GM12892 (cell line): ENCODE measurements at regions not wholly inside any gene's neighbourhood (a gene's known extent, or its start where the extent isn't known, plus 50 kb on each side); places are given as distances from the start of the nearest gene placed in this dataset.

Experiments used
- DNase-seq: peaks from one replicate; pipeline ENCODE4 v3.0.0; 2011; ENCODE audit not compliant: insufficient read length
- FAIRE-seq: peaks from 2 replicates; lab custom pipeline; 2011; peaks lifted over from hg19 to GRCh38; lab: Jason Lieb, UNC
- POLR2A ChIP-seq: IDR thresholded peaks from 2 replicates; pipeline ENCODE4 v1.6.1; 2011; ENCODE audit warnings: low read depth, low read length, control low read depth
- POLR2AphosphoS5 ChIP-seq: IDR thresholded peaks from 2 replicates; pipeline ENCODE4 v1.6.1; 2011; ENCODE audit warnings: low read depth, low read length, control low read depth
- TAF1 ChIP-seq: IDR thresholded peaks from 2 replicates; pipeline ENCODE4 v1.6.1; 2011; ENCODE audit warnings: low read depth, mild to moderate bottlenecking, control low read depth, low read length, borderline replicate concordance

DNA sequence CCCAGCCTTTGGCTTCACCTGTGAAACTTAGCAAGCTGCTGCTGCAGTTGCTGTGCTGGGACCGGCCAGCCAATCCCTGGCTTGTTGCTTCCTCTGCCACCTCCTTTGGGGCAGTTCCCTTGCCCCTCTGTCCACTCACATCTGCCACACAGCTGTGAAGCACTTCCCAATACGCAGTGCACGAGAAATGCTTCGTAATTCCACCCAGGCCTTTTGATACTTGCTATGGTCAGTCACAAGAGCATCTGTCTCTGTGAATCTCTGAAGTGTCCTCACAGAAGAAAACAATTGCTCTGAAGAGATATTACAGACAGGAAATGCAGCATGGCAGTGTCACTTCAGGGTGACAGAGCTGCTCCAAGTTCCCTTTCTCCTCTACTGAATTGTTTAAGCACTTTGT is 208.5 kb downstream of the PTEN start:
- DNase-seq = no peak
- no peak for TF ChIP-seq POLR2AphosphoS5
- TF ChIP-seq POLR2A = no peak
- TF ChIP-seq TAF1 = no peak
- FAIRE-seq = peak; percentile 42

DNA sequence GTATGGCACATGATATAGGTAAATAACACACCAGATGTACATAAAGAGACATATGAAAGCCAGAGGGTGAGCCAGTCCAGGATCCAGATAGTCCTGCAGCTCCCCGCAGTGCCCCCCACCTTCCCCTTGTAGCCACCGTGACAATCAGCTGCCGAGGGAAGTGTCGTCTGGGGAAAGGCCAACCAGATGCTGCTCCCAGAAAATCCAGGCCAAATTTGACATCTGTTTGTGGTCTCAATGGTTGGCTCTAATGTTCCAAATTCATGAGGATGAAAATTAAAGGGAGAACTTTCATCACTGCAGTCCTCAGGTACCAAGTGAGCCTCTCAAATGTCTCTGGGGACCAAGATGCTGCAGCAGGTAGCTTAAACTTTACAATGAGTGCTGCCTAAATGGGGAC is 210.3 kb downstream of the PTEN start:
- DNase-seq (no peak), FAIRE-seq (no peak)
- no peak for TF ChIP-seq POLR2AphosphoS5
- TF ChIP-seq POLR2A = no peak
- no peak for TF ChIP-seq TAF1

DNA sequence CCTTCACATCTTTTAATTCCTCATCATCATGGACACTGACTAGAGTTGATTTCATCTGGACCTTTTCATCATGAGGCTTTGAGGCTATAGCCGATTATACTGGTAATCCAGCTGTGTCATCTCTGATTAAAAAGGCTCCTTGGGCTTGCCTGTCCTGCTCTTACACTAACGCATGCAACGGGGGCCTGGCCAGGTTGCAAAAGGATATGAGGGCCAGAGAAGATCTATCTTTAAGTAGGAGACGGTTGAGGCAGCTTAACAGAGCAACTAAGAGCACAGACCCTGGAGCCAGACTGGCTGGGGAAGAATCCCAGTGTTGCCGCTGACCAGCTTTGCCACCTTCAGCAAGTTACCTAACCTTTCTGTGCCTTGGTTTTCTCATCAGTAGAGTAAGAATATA is 211.5 kb downstream of the PTEN start:
- FAIRE-seq (no peak), DNase-seq (no peak)
- TF ChIP-seq POLR2A = no peak
- no peak for TF ChIP-seq POLR2AphosphoS5
- TF ChIP-seq TAF1 = no peak

DNA sequence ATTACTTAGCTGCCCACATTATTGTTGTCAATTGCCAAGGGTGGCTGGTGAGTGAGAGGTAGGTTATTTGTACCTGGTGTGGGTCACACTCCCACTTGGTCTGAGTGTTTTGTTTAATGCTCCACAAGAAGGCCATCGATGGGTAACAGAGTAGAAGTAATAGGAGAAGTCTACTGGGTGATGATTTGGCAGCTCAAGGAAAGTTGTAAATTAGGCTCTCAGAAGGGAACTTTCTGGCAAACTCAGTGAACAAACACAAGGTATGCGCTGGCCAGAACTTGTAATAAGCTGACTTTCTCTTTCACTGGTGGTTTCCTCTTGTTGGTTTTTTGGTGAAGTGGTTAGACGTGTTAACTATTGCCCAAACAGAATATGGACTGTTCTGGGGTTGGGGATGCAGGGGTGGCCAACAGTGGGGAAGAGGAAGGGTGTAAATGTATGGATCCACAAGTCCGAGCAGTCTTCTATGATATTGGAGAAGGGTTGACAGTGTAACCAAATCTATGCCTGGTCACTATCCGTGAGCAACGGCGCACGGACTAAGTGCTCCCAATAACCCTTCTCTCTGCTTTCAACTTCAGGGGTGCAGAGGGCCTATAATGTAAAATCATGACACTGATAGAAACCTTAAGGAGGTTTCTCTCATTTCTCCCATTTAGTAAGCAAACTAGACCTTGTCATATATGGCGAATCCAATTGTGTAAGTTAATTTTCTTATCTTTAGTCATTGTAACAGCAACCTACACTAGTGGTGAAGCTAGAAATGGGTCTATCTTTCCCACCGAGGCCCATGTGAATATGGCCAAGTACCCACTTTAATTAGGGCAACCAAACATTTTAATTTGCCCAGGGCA is 212.8 kb downstream of the PTEN start:
- FAIRE-seq (peak; percentile 91), DNase-seq (no peak)
- TF ChIP-seq POLR2AphosphoS5 (no peak), POLR2A (no peak), TAF1 (no peak)

DNA sequence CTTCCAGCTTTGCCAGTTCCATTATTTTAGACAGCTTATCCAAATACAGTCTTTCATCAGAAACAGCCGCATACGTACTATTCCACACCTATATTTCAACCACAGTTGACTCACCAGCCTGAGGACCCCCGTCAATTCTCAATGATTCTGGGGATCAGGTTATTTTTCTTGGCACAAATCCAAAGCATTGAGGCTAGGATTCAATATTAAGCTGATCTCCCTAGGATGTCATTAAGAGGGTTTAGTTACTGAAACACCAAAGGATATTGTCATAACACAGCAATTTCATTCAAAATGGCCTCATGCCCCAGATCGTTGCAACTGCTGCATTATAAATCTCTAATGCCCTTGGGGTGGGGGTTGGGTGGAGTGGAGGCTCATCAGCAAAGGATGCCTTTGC is 214.6 kb downstream of the PTEN start:
- TF ChIP-seq TAF1 (no peak), POLR2AphosphoS5 (no peak), POLR2A (no peak)
- no peak for FAIRE-seq
- DNase-seq = no peak

DNA sequence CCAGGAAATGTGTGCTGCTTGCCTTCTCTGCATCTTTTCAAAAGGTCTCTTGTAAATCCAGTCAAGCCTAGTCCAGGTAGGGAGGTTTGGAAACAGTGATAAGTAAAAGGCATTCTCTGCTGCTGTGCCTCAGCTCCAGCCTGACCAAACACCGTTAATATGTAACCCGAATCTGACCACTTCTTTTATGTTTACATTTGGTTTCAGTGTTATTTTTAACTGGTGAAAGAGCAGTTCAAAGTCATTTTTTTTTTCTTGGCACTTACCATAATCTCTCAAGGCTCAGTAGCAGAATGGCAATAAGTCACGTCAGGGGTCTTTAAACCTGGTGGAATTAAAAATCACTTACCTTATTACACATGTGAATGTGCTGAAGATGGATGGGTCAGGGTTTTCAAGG is 216.8 kb downstream of the PTEN start:
- no peak for DNase-seq
- TF ChIP-seq TAF1 (no peak), POLR2A (no peak), POLR2AphosphoS5 (no peak)
- peak; percentile 89 for FAIRE-seq

DNA sequence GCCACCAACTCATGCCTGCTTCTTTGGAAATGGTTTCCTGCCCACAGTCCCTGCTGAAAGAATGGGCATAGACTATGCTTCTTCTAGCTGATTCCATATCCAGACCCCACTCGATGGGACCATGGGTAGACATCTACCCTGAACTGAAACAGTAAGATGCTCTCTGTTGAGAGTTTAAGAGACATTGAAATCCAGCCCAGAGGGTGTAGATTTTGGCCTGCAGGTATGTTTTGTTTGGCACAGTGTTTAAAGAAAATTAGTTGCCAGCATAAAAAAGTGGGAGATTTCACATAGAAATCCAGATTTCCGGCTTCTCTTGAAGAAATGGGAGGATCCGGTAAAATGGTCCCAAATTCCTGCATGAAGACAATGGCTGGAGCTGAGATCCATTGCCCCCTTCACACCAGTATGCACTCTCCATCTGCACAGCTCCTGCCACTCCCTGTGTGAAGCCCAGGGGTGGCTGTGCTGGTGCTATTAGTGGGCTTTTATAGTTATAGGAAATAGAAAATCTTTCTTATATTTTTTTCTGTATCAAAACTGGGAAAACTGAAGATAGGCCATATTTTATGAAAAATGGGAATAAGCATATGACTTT is 218.1 kb downstream of the PTEN start:
- no peak for DNase-seq

DNA sequence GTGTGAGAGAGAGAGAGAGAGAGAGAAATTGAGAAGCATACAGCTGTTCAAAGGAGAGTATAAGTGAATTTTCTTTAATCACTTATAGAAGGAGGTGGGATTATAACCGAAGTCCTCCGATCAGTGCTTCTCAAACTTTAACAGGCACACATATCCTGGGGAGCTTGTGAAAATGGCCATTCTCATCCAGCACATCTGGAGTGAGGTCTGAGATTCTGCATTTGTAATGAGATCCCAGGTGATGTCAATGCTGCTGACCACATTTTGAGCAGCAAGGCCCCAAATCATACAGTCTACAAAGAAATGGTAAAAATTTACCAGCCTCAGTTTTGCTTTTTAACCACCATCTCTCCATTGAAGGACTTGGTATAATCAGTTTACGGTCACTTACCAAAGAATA is 219.0 kb downstream of the PTEN start:
- TF ChIP-seq POLR2A (no peak), POLR2AphosphoS5 (no peak), TAF1 (no peak)
- FAIRE-seq (no peak), DNase-seq (no peak)

More for the DNA sequence above, 218.1 kb downstream of the PTEN start:
- TF ChIP-seq POLR2A = no peak
- TF ChIP-seq TAF1 = no peak
- no peak for TF ChIP-seq POLR2AphosphoS5
- peak; percentile 24 for FAIRE-seq

DNA sequence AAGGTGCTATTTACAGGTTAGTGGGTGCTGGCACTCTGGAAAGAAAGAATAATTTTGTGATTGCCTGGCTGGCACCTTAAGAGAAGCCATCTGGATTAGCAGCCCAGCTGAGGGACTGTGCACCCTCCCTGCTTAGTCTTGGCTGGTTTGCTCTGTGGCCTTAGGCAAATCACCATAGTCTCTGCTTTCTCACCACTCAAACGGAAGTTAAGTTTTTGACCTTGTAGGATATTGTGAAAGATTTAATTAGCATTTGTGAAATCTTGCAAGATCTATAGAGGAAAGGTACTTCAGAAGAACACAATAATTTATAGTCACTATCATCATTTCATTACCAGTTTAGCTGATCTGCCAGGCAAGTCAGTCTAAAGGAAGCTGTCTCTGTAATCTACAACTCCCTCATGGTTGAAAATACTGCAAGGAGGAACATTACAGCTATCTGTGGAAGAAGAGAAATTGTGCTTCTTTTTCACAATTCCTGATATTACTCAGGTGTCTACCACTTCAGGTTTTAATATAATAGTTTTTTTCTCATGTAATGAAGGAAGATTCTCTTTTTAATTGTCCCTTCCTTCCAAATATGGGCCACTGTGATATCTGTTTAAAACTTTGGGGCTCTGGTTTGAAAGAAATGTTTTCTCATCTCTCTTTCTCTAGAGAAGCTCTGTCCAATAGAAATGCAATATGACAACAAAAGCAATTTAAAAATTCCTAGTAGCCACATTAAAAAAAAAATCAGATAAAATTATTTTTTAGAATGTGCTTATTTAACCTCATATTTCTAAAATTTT is 219.6 kb downstream of the PTEN start:
- TF ChIP-seq TAF1 (no peak), POLR2A (no peak), POLR2AphosphoS5 (no peak)
- peak; percentile 98 for FAIRE-seq
- no peak for DNase-seq

DNA sequence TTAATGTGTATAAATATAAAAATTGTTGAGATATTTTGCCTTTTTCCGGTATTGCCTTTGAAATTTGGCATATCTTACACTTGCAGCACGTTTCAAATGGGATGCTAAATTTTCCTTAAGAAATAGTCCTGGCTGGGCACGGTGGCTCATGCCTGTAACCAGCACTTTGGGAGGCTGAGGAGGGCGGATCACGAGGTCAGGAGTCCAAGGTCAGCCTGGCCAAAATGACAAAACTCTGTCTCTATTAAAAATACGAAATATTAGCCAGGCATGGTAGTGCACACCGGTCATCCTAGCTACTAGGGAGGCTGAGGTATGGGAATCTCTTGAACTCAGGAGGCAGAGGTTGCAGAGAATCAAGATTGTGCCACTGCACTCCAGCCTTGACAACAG is 220.2 kb downstream of the PTEN start:
- TF ChIP-seq POLR2AphosphoS5 (no peak), TAF1 (no peak), POLR2A (no peak)
- no peak for FAIRE-seq
- DNase-seq = no peak
